CD4-positive, alpha-beta T cell treated with Interleukin-10 for 1 hour (primary cell): ENCODE measurements at regions not wholly inside any gene's neighbourhood (a gene's known extent, or its start where the extent isn't known, plus 50 kb on each side); places are given as distances from the start of the nearest gene placed in this dataset.
"Not testable (repeated sequence)": the region's sequence is repeated elsewhere in the genome, so short reads cannot be mapped to it uniquely, and the experiment has no call there.

Experiments
- DNase-seq: peaks from one replicate; pipeline ENCODE4 v3.0.0-alpha.2; 2020

GRCh38 chr6:139699335-139699734, 324.9 kb upstream of the CITED2 start:
- DNase-seq = no peak

GRCh38 chr6:139698526-139699176, 324.2 kb upstream of the CITED2 start:
- no peak for DNase-seq

- DNase-seq = not testable (repeated sequence)
Measured at GRCh38 chr6:139697856-139698255, 323.4 kb upstream of the CITED2 start.

- not testable (repeated sequence) for DNase-seq
Measured at GRCh38 chr6:139696991-139697390, 322.5 kb upstream of the CITED2 start.

- no peak for DNase-seq
Measured at GRCh38 chr6:139695361-139695760, 320.9 kb upstream of the CITED2 start.

GRCh38 chr6:139693735-139694134, 319.3 kb upstream of the CITED2 start:
- DNase-seq = no peak

GRCh38 chr6:139690007-139690406, 315.6 kb upstream of the CITED2 start:
- no peak for DNase-seq

GRCh38 chr6:139687055-139687454, 312.6 kb upstream of the CITED2 start:
- no peak for DNase-seq

GRCh38 chr6:139686308-139686707, 311.9 kb upstream of the CITED2 start:
- DNase-seq = no peak

GRCh38 chr6:139685009-139685408, 310.6 kb upstream of the CITED2 start:
- DNase-seq = no peak

- DNase-seq = no peak
Measured at GRCh38 chr6:139680819-139681218, 306.4 kb upstream of the CITED2 start.

GRCh38 chr6:139679516-139680179, 305.2 kb upstream of the CITED2 start:
- DNase-seq = no peak

GRCh38 chr6:139676718-139677117, 302.3 kb upstream of the CITED2 start:
- no peak for DNase-seq

- DNase-seq = no peak
Measured at GRCh38 chr6:139666284-139666683, 291.8 kb upstream of the CITED2 start.

GRCh38 chr6:139663996-139664395, 289.5 kb upstream of the CITED2 start:
- DNase-seq = no peak

- no peak for DNase-seq
Measured at GRCh38 chr6:139659711-139660110, 285.3 kb upstream of the CITED2 start.

GRCh38 chr6:139659196-139659595, 284.7 kb upstream of the CITED2 start:
- DNase-seq = no peak

GRCh38 chr6:139657119-139657518, 282.7 kb upstream of the CITED2 start:
- no peak for DNase-seq

- no peak for DNase-seq
Measured at GRCh38 chr6:139655783-139656705, 281.6 kb upstream of the CITED2 start.

GRCh38 chr6:139654888-139655782, 280.7 kb upstream of the CITED2 start:
- no peak for DNase-seq

GRCh38 chr6:139654309-139654708, 279.9 kb upstream of the CITED2 start:
- no peak for DNase-seq

- DNase-seq = no peak
Measured at GRCh38 chr6:139653111-139653510, 278.7 kb upstream of the CITED2 start.

GRCh38 chr6:139650941-139651340, 276.5 kb upstream of the CITED2 start:
- DNase-seq = no peak
